NCI-H1092 (cell line): ENCODE measurements at regions not wholly inside any gene's neighbourhood (a gene's known extent, or its start where the extent isn't known, plus 50 kb on each side); places are given as distances from the start of the nearest gene placed in this dataset.

ENCODE experiments used
- DNase-seq: peaks from one replicate; lab custom pipeline; 2025; lab: John Stamatoyannopoulos, UW

DNA sequence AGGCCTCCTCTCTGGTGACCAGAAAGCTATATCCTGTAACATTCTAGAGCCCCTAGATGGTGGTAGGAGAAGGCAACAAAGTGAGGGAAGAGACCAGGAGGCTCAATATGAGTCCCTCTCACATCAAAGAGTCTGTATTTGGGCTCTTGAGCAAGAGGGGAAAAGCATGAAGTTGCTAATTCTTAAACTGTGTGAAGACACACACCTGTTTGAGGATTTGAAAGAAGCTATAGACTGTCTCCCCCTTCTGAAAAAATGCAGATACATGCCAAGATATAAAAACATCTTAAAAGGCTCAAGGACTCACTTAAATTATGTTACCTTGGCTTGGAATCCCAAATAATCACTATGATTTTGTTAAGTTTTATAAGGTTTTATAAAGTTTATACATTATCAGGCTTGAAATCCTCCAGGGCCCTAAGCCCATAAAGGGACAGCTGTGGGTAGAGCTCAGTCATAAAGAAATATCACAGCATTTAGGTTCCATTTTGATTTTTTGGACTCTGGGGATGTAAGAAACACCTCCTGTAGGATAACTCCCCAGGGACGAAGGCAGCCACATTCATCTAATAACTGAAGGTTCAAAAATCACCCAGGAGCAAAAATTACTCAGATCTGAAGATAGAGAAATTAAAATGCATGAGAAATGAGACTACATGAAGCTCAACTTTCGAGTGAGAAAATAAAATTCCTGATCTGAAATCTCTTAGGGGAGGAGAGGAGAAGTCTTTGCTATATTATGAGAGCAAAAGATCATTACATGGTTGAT is 136.1 kb upstream of the LGALSL start:
- DNase-seq, result no peak

DNA sequence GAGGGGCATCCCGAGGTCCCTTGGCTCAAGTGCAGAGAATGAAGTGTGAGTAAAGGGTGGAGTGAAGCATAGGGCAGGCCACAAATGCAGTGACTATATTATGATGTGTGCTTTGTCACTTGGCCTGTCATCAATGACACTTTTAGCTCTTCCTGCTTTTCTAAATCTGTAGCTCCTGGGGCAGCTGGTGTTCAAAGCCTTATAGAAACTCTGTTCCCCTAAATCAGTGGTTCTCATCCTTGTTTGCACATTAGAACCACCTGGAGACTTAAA is 135.6 kb upstream of the LGALSL start:
- no peak for DNase-seq

- DNase-seq, result no peak
Observed at GRCh38 chr2:64319896-64320295, 134.1 kb upstream of the LGALSL start.

DNA sequence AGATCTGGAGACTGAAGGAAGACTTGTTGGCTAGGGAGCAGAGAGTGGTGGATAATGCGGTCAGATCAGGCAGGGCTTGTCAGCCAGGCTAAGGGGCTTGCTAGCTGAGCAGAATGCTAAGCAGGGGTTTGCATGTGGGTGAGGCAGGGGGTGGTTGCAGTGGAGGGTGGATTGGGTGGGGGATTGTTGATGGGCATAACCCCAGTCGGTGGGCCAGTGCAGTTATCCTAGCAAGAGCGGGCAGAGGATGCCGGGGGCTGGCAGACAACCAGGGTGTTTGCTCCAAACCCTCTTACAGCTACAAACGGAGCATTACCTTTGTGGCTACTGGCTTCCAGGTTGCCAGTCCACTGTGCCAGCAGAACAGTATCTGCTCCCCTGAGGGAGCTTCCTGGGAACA is 131.5 kb upstream of the LGALSL start:
- no peak for DNase-seq

GRCh38 chr2:64323197-64323596 is 130.8 kb upstream of the LGALSL start:
- DNase-seq, result no peak

DNA sequence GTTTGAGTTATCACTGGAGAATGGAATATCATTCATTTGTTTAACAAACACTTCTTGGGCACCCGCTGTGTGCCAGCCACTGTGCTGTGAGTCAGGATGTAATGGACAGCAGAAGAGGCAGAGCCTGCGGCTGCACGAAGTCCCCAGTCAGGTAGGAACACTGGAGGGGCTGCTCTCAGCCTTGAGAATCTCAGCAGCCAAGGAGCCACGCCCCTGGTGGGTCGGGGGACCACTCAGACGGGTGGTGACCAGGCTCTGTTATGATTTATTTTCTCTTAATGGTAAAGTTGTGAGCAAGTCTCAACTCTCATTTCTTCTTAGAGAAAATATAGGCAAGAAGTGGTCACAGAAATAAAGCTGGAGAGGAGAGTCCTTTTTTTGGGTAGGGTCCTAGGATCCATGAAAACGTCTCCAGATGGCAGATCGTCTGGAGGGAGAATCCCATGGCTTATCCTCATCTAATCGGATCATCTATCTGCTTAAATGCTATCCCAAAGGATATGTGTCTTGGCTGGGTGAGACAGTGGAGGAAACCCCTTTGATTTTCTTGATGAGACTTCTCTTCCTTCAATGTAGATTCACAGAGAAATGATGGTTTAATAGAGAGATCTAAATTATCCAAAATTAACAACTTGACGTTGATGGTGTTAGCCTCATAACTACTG is 129.1 kb upstream of the LGALSL start:
- DNase-seq, result no peak

DNA sequence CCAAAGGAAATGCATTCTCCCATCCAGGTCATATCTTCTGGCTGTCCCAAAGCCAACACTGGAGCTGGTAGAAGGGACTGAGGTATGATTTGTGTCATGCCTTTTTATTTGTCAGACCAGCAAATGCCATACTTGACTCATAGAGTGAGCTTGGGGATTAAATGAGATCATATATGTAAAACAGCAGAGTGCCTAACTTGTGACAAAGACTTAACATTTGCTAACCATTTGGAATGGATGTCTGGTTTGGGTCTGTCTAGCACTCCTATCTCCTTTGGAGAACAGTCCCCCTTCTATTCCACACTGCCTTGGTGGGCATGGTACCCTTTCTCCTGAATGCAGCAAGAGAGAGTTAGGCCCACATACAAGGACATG is 128.5 kb upstream of the LGALSL start:
- no peak for DNase-seq

GRCh38 chr2:64325852-64326577 is 127.9 kb upstream of the LGALSL start:
- no peak for DNase-seq

DNA sequence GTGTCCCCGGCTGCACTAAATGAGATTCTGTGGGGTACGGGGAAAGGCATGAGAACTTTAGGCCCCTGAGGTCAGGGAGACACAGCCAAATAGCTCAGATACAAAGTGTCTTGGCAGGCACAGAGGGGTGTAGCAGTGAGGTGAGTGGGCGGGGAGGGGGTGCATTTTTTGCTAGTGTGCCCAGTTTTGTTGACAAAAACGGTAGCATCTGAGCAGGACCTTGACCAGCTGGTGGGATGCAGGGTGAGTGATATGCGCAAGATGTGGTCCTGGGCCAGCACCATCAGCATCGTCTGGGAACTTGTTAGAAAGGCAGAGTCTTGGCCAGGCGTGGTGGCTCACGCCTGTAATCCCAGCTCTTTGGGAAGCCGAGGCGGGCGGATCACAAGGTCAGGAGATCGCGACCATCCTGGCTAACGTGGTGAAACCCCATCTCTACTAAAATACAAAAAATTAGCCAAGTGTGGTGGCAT is 127.3 kb upstream of the LGALSL start:
- no peak for DNase-seq

DNA sequence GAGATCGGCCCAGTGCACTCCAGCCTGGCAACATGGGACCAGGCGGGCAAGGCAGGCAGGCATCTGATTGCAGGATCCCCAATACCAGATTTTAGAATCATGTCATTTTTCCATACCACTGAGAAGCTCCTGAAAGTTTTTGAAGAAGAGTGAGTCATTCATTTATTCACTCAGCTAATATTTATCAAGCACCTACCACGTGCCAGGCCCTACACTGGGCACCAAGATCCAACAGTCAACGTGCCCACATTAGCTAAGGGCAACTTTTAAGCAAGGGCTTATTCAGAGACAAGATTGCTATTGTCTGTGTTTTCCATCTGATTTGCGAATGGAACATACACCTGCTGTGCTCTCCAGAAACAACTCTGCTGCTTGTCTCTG is 126.8 kb upstream of the LGALSL start:
- no peak for DNase-seq

- DNase-seq, result peak; percentile 40
Observed at GRCh38 chr2:64327510-64328414, 126.2 kb upstream of the LGALSL start.

- DNase-seq, result no peak
Observed at GRCh38 chr2:64328415-64328722, 125.6 kb upstream of the LGALSL start.

DNA sequence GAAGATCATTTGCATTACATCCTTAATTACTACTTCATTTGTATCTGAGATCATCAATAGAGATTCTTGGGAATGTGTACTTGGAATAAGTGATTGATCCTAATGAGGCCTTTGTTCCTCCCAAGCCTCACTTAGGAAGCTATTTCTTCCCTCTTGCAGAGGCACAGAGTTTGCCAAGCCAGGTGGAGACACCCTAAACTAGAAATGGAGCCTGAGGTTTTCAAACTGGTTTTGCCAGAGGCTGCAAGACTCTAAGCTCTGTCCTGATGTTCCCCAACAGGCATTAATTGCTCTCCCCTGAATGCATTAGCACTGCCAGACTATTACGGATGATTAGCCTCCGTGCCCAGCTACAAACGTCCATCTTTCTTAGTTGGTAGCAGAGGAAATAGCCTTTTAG is 125.2 kb upstream of the LGALSL start:
- DNase-seq, result no peak

DNA sequence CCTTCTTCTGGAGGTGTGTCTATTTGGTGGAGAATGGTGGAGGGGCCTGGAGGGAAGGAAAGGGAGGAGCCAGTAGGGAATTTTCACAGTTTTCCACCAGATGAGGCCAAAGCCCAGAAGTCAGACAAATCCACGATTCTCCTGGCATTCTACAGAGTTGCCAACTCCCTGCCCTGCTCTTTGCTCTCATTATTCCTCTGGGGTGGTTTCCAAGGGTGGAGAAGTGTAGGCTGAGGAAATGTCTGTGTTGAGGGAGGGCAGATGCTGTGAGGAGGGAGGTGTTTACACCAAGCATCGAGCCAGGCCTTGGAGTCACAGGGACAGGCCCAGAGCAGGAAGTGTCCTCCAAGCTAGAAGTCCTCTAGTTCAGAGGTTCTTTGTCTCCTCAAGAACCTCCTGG is 124.1 kb upstream of the LGALSL start:
- DNase-seq, result no peak

- DNase-seq, result peak; percentile 71
Observed at GRCh38 chr2:64330281-64331113, 123.5 kb upstream of the LGALSL start.

GRCh38 chr2:64331114-64331645 is 122.8 kb upstream of the LGALSL start:
- no peak for DNase-seq

- DNase-seq, result no peak
Observed at GRCh38 chr2:64331849-64332699, 121.9 kb upstream of the LGALSL start.

DNA sequence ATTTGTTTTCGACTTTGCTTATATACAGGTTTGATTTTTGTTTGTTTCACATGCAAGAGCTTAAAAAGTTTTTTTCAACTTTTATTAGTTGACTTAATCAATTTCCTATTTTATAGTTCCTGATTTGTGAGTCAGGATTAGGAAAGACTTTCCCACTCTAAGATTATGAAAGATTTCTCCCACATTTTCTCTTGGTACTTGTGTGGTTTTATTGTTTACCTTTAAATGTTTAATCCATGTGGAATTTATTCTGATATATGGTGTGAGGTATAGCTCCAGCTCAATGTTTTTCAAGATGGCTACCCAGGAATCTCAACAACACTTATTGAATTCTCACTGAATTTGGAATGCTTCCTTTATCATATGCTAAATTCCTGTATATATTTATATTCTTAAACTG is 117.8 kb upstream of the LGALSL start:
- no peak for DNase-seq

DNA sequence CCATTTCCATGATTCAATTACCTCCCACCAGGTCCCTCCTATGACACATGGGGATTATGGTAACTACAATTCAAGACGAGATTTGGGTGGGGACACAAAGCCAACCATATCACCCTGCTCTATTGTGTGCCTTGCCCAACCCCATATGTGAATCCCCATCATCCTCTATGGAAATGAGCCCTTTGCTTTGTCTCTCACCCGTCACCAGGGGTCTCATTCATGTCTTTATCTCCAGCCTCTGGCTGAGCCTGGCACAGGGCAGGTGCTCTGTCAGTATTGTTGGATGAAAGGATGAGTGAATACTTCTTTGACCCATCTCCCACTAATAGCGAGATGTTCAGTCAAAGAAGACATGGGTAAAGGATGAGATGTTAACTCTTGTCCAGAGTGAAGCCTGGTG is 116.6 kb upstream of the LGALSL start:
- no peak for DNase-seq

GRCh38 chr2:64338108-64338507 is 115.9 kb upstream of the LGALSL start:
- no peak for DNase-seq
